Small intestine (tissue), 7 donors: ENCODE measurements at regions not wholly inside any gene's neighbourhood (a gene's known extent, or its start where the extent isn't known, plus 50 kb on each side); places are given as distances from the start of the nearest gene placed in this dataset.
"Not testable (repeated sequence)": the region's sequence is repeated elsewhere in the genome, so short reads cannot be mapped to it uniquely, and the experiment has no call there.

Experiments
- DNase-seq, 2 donors: peaks; one replicate each; pipeline versions ENCODE4 v3.0.0 to v3.0.0-alpha.2; 2013
- FAIRE-seq: peaks from 2 replicates; lab custom pipeline; 2012; peaks lifted over from hg19 to GRCh38; lab: Jason Lieb, UNC
- H3K27ac ChIP-seq, 3 donors: one replicate each; pipeline ENCODE4 v1.5.1; 2013; ENCODE audit warnings: low read length in 2 of 3, mild to moderate bottlenecking in 2 of 3, control low read depth in 1 of 3, inconsistent platforms in 1 of 3, low read depth in 1 of 3, moderate library complexity in 1 of 3
- H3K27me3 ChIP-seq, 3 donors: one replicate each; pipeline ENCODE4 v1.6.1; 2013; ENCODE audit warnings: low read length in 3 of 3, inconsistent platforms in 1 of 3; ENCODE audit not compliant: control insufficient read depth in 3 of 3, insufficient read depth in 3 of 3
- H3K36me3 ChIP-seq, 3 donors: one replicate each; pipeline ENCODE4 v1.6.1; 2013; ENCODE audit warnings: low read length in 3 of 3, inconsistent platforms in 1 of 3, low read depth in 1 of 3, mild to moderate bottlenecking in 1 of 3, moderate library complexity in 1 of 3; ENCODE audit not compliant: control insufficient read depth in 3 of 3, insufficient read depth in 2 of 3
- H3K4me1 ChIP-seq, 3 donors: one replicate each; pipeline ENCODE4 v1.6.1; 2013; ENCODE audit warnings: low read length in 2 of 3, inconsistent platforms in 1 of 3, low read depth in 1 of 3, mild to moderate bottlenecking in 1 of 3, moderate library complexity in 1 of 3; ENCODE audit not compliant: control insufficient read depth in 3 of 3, insufficient read depth in 2 of 3
- H3K4me3 ChIP-seq, 3 donors: one replicate each; pipeline ENCODE4 v1.5.1; 2013; ENCODE audit warnings: low read length in 3 of 3, control low read depth in 1 of 3, inconsistent platforms in 1 of 3, low read depth in 1 of 3, mild to moderate bottlenecking in 1 of 3, moderate library complexity in 1 of 3
- H3K9me3 ChIP-seq, 2 donors: one replicate each; pipeline ENCODE4 v1.6.1; 2013; ENCODE audit warnings: low read depth in 1 of 2, low read length in 1 of 2; ENCODE audit not compliant: control insufficient read depth in 2 of 2, insufficient read depth in 1 of 2
- WGBS, 3 donors: extraction: QIAGEN DNeasy Blood & Tissue Kit; methylation state at CpG; one replicate each; pipeline ENCODE4 v1.1.7; 2013; 5-methylcytosine and 5-hydroxymethylcytosine counted together
- donor health status: healthy with polysubstance abuse.
- donor health status: control.
- donor health status: control.
- donor health status: Bipolar disorder and iron deficiency.
- donor health status: healthy.

DNA sequence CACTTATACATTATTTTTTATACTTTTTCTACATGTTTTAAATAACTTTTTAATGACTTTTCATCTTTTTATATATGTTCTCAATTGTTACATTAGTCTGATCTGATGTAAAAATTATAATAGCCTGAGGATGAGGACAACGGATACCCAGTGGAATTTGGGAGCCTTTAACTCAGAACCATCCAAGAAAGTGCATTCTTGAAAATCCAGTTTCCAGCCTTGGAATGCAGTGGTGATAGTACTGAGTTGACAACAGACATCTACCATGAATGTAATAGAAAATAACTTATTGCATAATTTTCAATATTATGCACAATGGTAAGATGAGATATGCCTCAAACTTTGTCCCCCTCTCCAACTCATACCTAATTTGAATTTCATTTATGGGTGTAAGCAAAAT, 120.7 kb upstream of the ZC3H15 start:
- WGBS, 3 donors: 91 to 94% (median 94%) methylated on average over 1 of the region's 1 CpG
- no peak overlapping the region for H3K4me3 ChIP-seq
- no peaks in the 10 kb centered on the region for H3K4me1 ChIP-seq
- H3K9me3 ChIP-seq: no peaks in the 10 kb centered on the region
- no peaks in the 10 kb centered on the region for H3K27me3 ChIP-seq
- FAIRE-seq (no peak), DNase-seq (no peak)
- no peaks in the 10 kb centered on the region for H3K36me3 ChIP-seq
- no peak overlapping the region for H3K27ac ChIP-seq

DNA sequence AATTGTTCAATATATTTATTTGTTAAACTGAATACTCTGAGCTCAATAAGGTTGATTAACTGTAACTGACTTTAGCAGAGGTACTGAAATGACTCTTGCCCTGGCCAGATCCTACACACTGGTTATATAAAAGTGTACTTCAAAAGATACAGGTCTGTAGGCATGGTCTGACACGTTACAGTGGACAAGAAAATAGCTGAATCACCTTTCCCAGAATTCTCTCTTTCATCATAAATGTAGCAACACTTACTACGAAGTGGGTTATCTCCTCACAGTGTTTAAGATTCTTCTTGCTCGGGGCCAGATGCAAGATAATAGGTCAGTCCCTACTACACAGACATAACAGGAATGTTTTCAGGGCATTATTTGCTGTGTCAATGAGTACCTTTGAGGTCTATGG, 107.0 kb upstream of the ZC3H15 start:
- peaks cover 0 to 6% (median 2%) of the 10 kb centered on the region in 3 donors for H3K36me3 ChIP-seq
- 84 to 89% (median 88%) methylated on average over 3 of the region's 3 CpGs for WGBS, 3 donors
- FAIRE-seq: no peak

DNA sequence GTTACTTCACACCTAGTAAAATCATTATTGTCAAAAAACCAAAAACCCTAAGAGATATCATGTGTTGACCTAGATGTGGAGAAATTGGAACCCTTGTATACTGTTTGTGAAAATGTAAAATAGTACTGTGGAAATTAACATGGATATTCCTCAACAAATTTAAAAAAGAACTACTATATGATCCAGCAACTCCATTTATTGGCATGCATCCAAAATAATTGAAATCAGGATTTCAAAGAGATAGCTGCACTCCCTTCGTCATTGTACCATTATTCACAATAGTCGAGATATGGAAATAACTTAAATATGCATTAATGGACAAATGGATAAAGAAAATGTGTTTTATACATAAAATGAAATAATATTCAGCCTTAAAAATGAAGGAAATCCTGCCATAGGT, 105.3 kb upstream of the ZC3H15 start:
- WGBS, 3 donors: 89 to 94% (median 92%) methylated on average over 2 of the region's 2 CpGs
- Histone ChIP-seq H3K27me3 (no peaks in the 10 kb centered on the region), H3K4me1 (no peaks in the 10 kb centered on the region), H3K9me3 (peaks cover 0 to 20% of the 10 kb centered on the region in 2 donors), H3K27ac (no peak overlapping the region), H3K4me3 (no peak overlapping the region), H3K36me3 (peaks cover 0 to 6% (median 2%) of the 10 kb centered on the region in 3 donors)
- FAIRE-seq (no peak), DNase-seq (no peak)

More for the DNA sequence above, 107.0 kb upstream of the ZC3H15 start:
- H3K27me3 ChIP-seq: no peaks in the 10 kb centered on the region
- H3K4me1 ChIP-seq: no peaks in the 10 kb centered on the region
- DNase-seq: peak in 1 of 2 donors; percentile 52
- H3K4me3 ChIP-seq: no peak overlapping the region
- H3K9me3 ChIP-seq: peaks cover 0 to 20% of the 10 kb centered on the region in 2 donors
- peak overlapping the region in 1 of 3 donors; percentile 17 for H3K27ac ChIP-seq

GRCh38 chr2:186381573-186381972, 104.5 kb upstream of the ZC3H15 start:
- Histone ChIP-seq H3K9me3 (peaks cover 0 to 19% of the 10 kb centered on the region in 2 donors), H3K4me1 (no peaks in the 10 kb centered on the region), H3K36me3 (peaks cover 0 to 6% (median 2%) of the 10 kb centered on the region in 3 donors), H3K4me3 (no peak overlapping the region), H3K27ac (no peak overlapping the region), H3K27me3 (no peaks in the 10 kb centered on the region)
- 94 to 98% (median 95%) methylated on average over 13 of the region's 13 CpGs for WGBS, 3 donors
- DNase-seq: no peak
- no peak for FAIRE-seq

- 77 to 90% (median 87%) methylated on average over 1 of the region's 1 CpG for WGBS, 3 donors
- no peaks in the 10 kb centered on the region for H3K4me1 ChIP-seq
- FAIRE-seq: no peak
- no peak overlapping the region for H3K27ac ChIP-seq
- peaks cover 0 to 6% (median 2%) of the 10 kb centered on the region in 3 donors for H3K36me3 ChIP-seq
- DNase-seq: no peak
- no peak overlapping the region for H3K4me3 ChIP-seq
- H3K9me3 ChIP-seq: peaks cover 0 to 20% of the 10 kb centered on the region in 2 donors
- no peaks in the 10 kb centered on the region for H3K27me3 ChIP-seq
These were observed 103.1 kb upstream of the ZC3H15 start for GRCh38 chr2:186382932-186383331.

DNA sequence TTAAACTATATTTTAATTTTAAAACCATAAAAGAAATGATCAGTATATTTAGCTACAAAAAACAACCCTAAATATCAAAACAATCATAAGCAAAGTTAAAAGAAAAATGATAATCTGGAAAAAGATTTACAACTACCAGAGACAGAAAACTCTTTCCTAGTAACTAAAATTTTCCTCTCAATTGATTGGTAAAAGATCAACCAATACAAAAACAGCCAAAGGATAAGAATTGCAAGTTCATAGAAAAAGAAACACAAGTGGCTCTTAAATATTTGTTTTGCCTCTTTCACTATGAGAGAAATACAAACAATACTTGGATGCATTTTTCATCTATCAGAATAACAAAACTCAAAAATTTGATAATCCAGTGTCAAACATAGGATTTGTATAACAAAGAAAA, 101.8 kb upstream of the ZC3H15 start:
- Histone ChIP-seq H3K36me3 (peaks cover 0 to 3% (median 2%) of the 10 kb centered on the region in 3 donors), H3K4me1 (no peaks in the 10 kb centered on the region), H3K4me3 (no peak overlapping the region), H3K27ac (no peak overlapping the region), H3K9me3 (peaks cover 0 to 19% of the 10 kb centered on the region in 2 donors), H3K27me3 (no peaks in the 10 kb centered on the region)
- DNase-seq (no peak), FAIRE-seq (peak; percentile 55)

GRCh38 chr2:186385638-186386201, 100.3 kb upstream of the ZC3H15 start:
- not testable (repeated sequence) for FAIRE-seq, H3K36me3 ChIP-seq, H3K4me1 ChIP-seq, H3K27ac ChIP-seq, DNase-seq, H3K27me3 ChIP-seq, H3K4me3 ChIP-seq
- 94 to 96% (median 96%) methylated on average over 4 of the region's 4 CpGs for WGBS, 3 donors
- H3K9me3 ChIP-seq: peaks cover 0 to 19% of the 10 kb centered on the region in 2 donors

GRCh38 chr2:186399082-186399644, 86.9 kb upstream of the ZC3H15 start:
- H3K4me3 ChIP-seq: no peak overlapping the region
- H3K4me1 ChIP-seq: no peaks in the 10 kb centered on the region
- DNase-seq (no peak), FAIRE-seq (no peak)
- WGBS, 3 donors: 66 to 76% (median 69%) methylated on average over 4 of the region's 4 CpGs
- no peak overlapping the region for H3K27ac ChIP-seq
- no peaks in the 10 kb centered on the region for H3K36me3 ChIP-seq
- no peaks in the 10 kb centered on the region for H3K27me3 ChIP-seq
- H3K9me3 ChIP-seq: peaks cover 0 to 6% of the 10 kb centered on the region in 2 donors

GRCh38 chr2:186405842-186406241, 80.2 kb upstream of the ZC3H15 start:
- DNase-seq: peak; percentile 37 to 47

More at GRCh38 chr2:186405842-186406241, 80.2 kb upstream of the ZC3H15 start:
- Histone ChIP-seq H3K27ac (no peak overlapping the region), H3K9me3 (peaks cover 0 to 4% of the 10 kb centered on the region in 2 donors), H3K4me1 (no peaks in the 10 kb centered on the region), H3K4me3 (no peak overlapping the region), H3K36me3 (peaks cover 0 to 2% (median 0%) of the 10 kb centered on the region in 3 donors), H3K27me3 (no peaks in the 10 kb centered on the region)
- peak; percentile 74 for FAIRE-seq
